Gastrocnemius medialis (tissue), 4 donors: ENCODE measurements at regions not wholly inside any gene's neighbourhood (a gene's known extent, or its start where the extent isn't known, plus 50 kb on each side); places are given as distances from the start of the nearest gene placed in this dataset.

Experiments used
- ATAC-seq, 2 donors: fragments of 150-250 bp; one replicate each; pipeline ENCODE4 v1.9.1; 2016
- DNase-seq, 2 donors: peaks; one replicate each; pipeline ENCODE4 v3.0.0-alpha.2; 2019
- H3K27ac ChIP-seq, 4 donors: fragments of 200-600 bp; sonication (generic); 1 replicate in 1 of 4; 2 replicates in 3 of 4; pipeline ENCODE4 v1.5.1; 2016 to 2018; ENCODE audit warnings: mild to moderate bottlenecking in 2 of 4, moderate library complexity in 1 of 4
- H3K27me3 ChIP-seq, 3 donors: fragments of 200-600 bp; sonication (generic) in 2 of 3; 1 replicate in 1 of 3; 2 replicates in 2 of 3; pipeline versions ENCODE4 v1.5.1 to v1.6.0; 2016 to 2019; ENCODE audit warnings: mild to moderate bottlenecking in 1 of 3, moderate library complexity in 1 of 3
- H3K36me3 ChIP-seq, 2 donors: fragments of 200-600 bp; sonication (generic) in 1 of 2; one replicate each; pipeline ENCODE4 v1.5.1; 2017 to 2018
- H3K4me1 ChIP-seq, 2 donors: fragments of 200-600 bp; sonication (generic) in 1 of 2; one replicate each; pipeline ENCODE4 v1.5.1; 2016 to 2017; ENCODE audit warnings: mild to moderate bottlenecking in 2 of 2
- H3K4me3 ChIP-seq, 4 donors: fragments of 200-600 bp; sonication (generic) in 3 of 4; 1 replicate in 1 of 4; 2 replicates in 3 of 4; pipeline ENCODE4 v1.5.1; 2016 to 2019; ENCODE audit warnings: mild to moderate bottlenecking in 2 of 4
- H3K9me3 ChIP-seq, 3 donors: fragments of 200-600 bp; sonication (generic) in 2 of 3; 1 replicate in 1 of 3; 2 replicates in 2 of 3; pipeline ENCODE4 v1.5.1; 2016 to 2019
- CTCF ChIP-seq, 5 experiments: fragments of 450-650 bp in 3 of 5; fragments of 200-600 bp in 2 of 5; sonication (generic) in 2 of 5; IDR thresholded peaks in 4 of 5; conservative IDR thresholded peaks in 1 of 5; 1 replicate in 4 of 5; 2 replicates in 1 of 5; pipeline ENCODE4 v1.5.1; 2016 to 2019; ENCODE audit warnings: antibody characterized with exemption in 5 of 5, mild to moderate bottlenecking in 3 of 5, moderate library complexity in 3 of 5
- POLR2A ChIP-seq, 2 donors: fragments of 450-650 bp; IDR thresholded peaks; one replicate each; pipeline ENCODE4 v1.6.1; 2017; ENCODE audit warnings: antibody characterized with exemption in 2 of 2, mild to moderate bottlenecking in 2 of 2, moderate library complexity in 2 of 2
- in situ Hi-C, 4 donors: fragments of 200-750 bp; cut with MboI; loops; one replicate each; pipeline versions ENCODE4 v1.15.0 to v1.8.0; 2017; ENCODE audit warnings: low sequenced_read_pairs in 4 of 4
- intact Hi-C: fragments of 100-400 bp; cut with DNase I; formaldehyde crosslinking; loops from one replicate; pipeline ENCODE4 v1.15.1; 2023; ENCODE audit warnings: low total_unique reads

- no peak for ATAC-seq
- Histone ChIP-seq H3K9me3 (no peaks in the 10 kb centered on the region), H3K36me3 (no peaks in the 10 kb centered on the region), H3K4me3 (no peak overlapping the region), H3K27me3 (no peaks in the 10 kb centered on the region), H3K27ac (no peak overlapping the region), H3K4me1 (no peaks in the 10 kb centered on the region)
- in situ Hi-C loops (no loop called here), intact Hi-C loops (no loop called here)
- TF ChIP-seq CTCF (IDR thresholded peaks at IDR 0.05 in 4 of 5, conservative IDR thresholded peaks at IDR 0.05 in 1 of 5) (no peak), POLR2A (IDR thresholded peaks at IDR 0.05) (no peak)
- DNase-seq, result no peak
These were observed 78.0 kb upstream of the MAFB start for GRCh38 chr20:40766790-40767614.

- TF ChIP-seq POLR2A (IDR thresholded peaks at IDR 0.05) (no peak), CTCF (IDR thresholded peaks at IDR 0.05 in 4 of 5, conservative IDR thresholded peaks at IDR 0.05 in 1 of 5) (no peak)
- DNase-seq (no peak), ATAC-seq (no peak)
- Histone ChIP-seq H3K27me3 (no peaks in the 10 kb centered on the region), H3K4me3 (no peak overlapping the region), H3K27ac (no peak overlapping the region), H3K9me3 (no peaks in the 10 kb centered on the region), H3K4me1 (no peaks in the 10 kb centered on the region), H3K36me3 (no peaks in the 10 kb centered on the region)
- intact Hi-C loops (no loop called here), in situ Hi-C loops (no loop called here)
These were observed 78.5 kb upstream of the MAFB start for GRCh38 chr20:40767615-40767924.

GRCh38 chr20:40768105-40768504 lies 79.1 kb upstream of the MAFB start:
- ATAC-seq, result no peak
- Histone ChIP-seq H3K27ac (no peak overlapping the region), H3K4me3 (no peak overlapping the region), H3K4me1 (no peaks in the 10 kb centered on the region), H3K36me3 (no peaks in the 10 kb centered on the region), H3K27me3 (no peaks in the 10 kb centered on the region), H3K9me3 (no peaks in the 10 kb centered on the region)
- intact Hi-C loops (no loop called here), in situ Hi-C loops (no loop called here)
- TF ChIP-seq CTCF (IDR thresholded peaks at IDR 0.05 in 4 of 5, conservative IDR thresholded peaks at IDR 0.05 in 1 of 5) (no peak), POLR2A (IDR thresholded peaks at IDR 0.05) (no peak)
- DNase-seq, result no peak

- Histone ChIP-seq H3K9me3 (no peaks in the 10 kb centered on the region), H3K36me3 (no peaks in the 10 kb centered on the region), H3K4me1 (no peaks in the 10 kb centered on the region), H3K27ac (no peak overlapping the region), H3K4me3 (no peak overlapping the region), H3K27me3 (no peaks in the 10 kb centered on the region)
- in situ Hi-C loops (no loop called here), intact Hi-C loops (no loop called here)
- no peak for DNase-seq
- ATAC-seq, result no peak
- no peak for TF ChIP-seq CTCF (IDR thresholded peaks at IDR 0.05 in 4 of 5, conservative IDR thresholded peaks at IDR 0.05 in 1 of 5)
- TF ChIP-seq POLR2A (IDR thresholded peaks at IDR 0.05), result no peak
These were observed 80.7 kb upstream of the MAFB start for GRCh38 chr20:40769677-40770285.
